HG02870 (cell line): ENCODE measurements at regions not wholly inside any gene's neighbourhood (a gene's known extent, or its start where the extent isn't known, plus 50 kb on each side); places are given as distances from the start of the nearest gene placed in this dataset.
A peak's percentile ranks its signal among the peaks of the same experiment; 100 is the strongest.

ENCODE experiments used
- ATAC-seq: cut with Tn5 transposase; IDR thresholded peaks from one replicate; pipeline ENCODE4 v1.9.1; 2021; ENCODE audit warnings: mild to moderate bottlenecking, moderate library complexity; ENCODE audit not compliant: unreplicated experiment

DNA sequence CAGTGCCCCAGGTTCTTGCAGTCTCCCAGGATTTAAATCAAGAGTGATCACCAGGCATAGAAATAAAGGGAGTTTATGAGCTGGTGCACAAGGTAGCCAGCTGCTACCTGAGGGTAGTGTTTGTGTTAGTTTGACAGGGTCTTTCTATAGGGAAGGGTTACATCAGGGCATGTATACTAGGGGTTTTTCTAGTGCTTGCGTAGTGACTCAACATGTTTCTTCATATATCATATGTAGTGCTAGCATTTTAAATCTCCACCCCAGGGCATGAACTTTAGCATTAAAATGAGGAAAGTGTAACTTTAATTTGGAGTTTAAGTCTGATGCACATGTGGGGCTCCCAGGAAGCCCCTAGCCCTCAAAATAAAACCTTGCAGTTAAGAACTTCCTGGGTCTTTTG lies 86.5 kb upstream of the TNR start:
- no peak for ATAC-seq

DNA sequence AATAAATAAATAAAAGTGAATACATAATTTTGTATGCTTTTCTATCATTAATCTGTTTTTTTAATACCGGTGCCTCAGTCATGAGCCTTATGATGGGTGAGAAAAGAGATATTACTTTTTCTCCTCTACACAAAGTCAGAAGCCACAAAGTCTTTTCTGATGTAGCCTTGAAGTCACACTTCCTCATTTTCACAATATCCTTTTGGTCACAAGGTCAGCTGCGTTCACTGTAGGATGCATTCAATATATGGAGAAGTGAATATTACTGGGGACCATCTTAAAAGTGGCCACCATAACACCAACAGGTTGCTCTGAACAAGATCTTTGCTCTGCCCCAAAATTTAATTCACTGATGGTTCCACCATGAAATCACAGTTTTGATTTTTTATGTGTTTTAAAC lies 83.3 kb upstream of the TNR start:
- peak; percentile 63 for ATAC-seq

- no peak for ATAC-seq
Measured at GRCh38 chr1:175824079-175824478, 80.7 kb upstream of the TNR start.

DNA sequence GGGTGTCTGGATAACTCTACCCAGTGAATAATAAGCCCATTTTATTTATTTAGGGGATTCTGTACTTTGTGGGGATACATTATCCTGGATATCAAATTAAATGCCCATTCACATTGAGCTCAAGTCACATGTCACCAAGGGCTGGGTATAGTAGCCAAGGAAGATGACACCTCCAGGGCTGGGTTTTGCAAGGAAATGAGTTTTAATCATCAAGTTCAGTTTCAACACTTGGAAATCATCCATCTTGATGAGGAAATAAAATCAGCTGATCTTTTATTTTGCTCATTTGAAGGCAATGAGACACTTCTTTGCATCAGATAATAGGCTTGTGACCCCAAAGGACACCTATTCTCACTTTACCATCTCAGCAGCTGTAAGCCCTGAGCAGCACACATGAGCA lies 80.0 kb upstream of the TNR start:
- no peak for ATAC-seq

GRCh38 chr1:175822580-175822979 lies 79.2 kb upstream of the TNR start:
- no peak for ATAC-seq

GRCh38 chr1:175820456-175821025 lies 77.1 kb upstream of the TNR start:
- ATAC-seq: no peak

- ATAC-seq: no peak
Measured at GRCh38 chr1:175818929-175819328, 75.5 kb upstream of the TNR start.

- ATAC-seq: no peak
Measured at GRCh38 chr1:175817445-175817844, 74.0 kb upstream of the TNR start.

DNA sequence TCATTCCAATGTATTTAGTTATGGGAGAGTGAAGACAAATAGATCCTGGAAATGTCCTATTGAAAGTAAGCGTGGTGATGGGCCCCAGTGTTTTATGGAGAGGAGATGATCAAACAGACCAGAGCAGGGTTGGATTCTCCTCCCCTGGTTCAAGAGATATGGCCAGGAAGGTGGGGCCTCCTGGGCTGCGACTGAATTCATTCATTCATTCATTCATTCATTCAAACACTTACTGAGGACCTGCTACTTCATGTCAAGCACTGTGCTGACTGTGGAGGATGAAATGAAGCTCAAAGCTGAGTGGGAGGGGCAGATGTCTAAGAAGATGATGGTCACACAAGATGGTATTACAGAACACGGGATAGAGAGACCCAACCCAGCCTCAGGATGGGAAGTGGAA lies 71.5 kb upstream of the TNR start:
- ATAC-seq: no peak

- no peak for ATAC-seq
Measured at GRCh38 chr1:175812936-175813335, 69.5 kb upstream of the TNR start.

GRCh38 chr1:175810305-175810704 lies 66.9 kb upstream of the TNR start:
- ATAC-seq: no peak

DNA sequence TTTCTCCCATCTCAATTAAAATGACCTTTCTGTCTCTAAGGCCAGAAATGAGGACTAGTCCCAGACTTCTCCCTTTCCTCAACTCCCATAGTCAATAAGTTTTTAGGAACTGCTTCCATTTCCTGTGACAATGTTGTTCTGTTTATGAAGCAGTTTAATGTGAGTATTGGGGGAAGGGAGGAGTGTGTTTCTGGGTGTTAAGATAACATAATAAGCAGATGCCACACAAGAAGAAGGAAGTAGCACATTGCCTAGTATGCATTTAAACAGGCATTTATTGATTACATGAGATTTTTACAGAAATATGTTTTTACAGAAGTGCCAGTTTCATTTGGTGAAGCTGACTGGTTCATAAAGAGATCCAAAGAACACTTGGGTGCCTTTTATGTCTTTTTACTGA lies 65.6 kb upstream of the TNR start:
- ATAC-seq: no peak

DNA sequence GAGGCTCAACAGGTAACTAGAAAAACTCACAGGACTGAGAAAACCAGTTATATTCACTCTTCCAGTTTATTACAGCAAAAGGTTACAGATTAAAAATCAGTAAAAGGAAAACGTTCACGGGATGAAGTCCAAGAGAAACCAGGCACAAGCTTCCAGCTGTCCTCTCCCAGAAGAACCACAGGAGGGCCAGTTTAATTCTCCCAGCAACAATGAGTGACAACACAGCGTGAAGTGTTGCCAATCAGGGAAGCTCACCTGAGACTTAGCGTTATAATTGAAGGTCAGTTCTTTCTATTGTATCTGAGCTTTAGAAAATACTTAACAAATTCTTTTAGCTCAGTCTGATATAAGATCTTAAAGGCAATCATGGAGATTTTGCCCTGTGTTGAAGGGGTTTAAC lies 65.2 kb upstream of the TNR start:
- ATAC-seq: no peak

DNA sequence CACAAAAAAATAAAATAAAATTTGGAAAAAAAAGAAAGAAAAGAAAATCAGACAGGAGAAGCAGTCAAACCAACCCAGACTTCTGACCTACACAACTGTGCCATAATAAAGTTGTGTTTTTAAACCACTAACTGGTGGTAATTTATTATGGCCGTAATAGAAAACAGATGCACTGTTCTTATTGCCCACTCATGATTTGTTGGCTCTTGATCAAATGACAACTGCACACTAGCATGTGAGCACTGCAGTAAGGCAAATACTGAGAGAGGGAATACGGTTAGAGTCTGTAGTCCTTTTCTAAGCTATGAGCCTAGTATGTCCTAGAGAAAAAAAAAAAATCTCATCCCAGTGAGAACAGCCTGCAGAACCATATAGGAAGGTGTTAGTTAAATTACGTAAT lies 61.2 kb upstream of the TNR start:
- ATAC-seq: no peak

- ATAC-seq: no peak
Measured at GRCh38 chr1:175803413-175803812, 60.0 kb upstream of the TNR start.

DNA sequence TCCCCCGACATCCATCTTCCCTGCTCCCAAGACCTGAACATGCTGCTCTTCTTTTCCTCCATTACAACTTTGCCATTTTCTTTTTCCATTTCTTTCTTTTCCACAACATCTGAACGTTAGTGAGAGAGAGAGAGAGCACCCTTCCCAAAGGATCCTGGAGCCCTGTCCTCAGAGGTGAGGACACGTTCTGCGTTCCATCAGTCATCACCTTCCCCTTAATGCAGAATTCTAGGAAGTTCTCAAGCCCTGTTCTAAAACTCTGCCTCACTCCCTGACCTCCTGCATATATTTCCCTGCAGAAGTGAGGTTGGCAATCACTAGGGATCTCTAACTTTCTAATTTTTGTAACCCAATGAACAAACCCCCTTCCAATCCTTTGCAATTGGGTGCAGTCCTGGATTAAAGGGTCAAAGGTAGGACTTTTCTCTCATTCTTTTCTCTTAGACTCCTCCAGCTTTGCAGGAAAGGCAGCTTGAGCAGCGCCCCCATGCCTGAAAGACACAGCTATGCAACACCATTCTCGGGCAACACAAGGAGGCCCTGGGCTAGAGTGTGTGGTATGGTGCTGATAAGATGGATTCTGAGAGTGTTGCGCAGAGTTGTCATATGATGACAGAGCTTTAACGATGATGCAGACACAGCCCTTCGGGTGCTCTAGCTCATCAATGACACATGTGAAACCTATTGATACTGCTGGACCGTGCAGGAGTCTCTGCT lies 59.2 kb upstream of the TNR start:
- ATAC-seq: no peak

DNA sequence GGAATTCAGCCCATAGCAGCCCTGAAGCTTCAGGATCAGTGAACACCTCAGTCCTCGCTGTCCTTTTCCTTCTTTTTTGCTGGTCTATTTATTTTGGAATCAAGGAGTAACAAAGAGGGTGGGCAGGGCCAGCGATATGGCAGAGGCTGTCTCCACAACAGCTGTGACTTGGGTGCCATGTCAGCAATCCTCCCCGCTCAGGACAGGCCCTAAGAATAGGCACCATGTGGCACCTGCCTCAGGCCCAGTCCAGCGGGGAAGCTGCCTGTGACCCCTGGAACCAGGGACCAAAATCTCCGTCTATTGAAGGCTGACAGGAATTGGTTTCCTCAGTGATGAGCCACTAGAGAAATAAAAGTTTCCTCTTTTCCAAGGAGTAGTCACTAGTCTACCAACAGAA lies 58.6 kb upstream of the TNR start:
- ATAC-seq: no peak

- no peak for ATAC-seq
Measured at GRCh38 chr1:175797576-175797975, 54.2 kb upstream of the TNR start.

- ATAC-seq: no peak
Measured at GRCh38 chr1:175794586-175794985, 51.2 kb upstream of the TNR start.

DNA sequence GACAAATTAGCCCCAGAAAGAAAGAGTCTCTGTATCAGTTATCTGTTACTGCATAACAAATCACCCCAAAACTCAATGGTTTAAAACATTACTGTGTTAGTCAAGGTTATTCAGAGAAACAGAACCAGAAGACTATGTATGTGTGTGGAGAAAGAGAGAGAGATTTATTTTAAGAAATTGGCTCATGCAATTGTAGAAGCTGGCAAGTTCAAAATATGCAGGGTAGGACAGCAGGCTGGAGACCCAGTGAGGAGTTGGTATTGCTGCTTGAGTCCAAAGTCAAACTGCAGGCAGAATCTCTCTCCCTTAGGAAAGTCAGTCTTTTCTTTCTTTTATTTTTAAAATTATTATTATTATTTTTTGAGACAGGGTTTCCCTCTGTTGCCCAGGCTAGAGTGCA lies 50.2 kb upstream of the TNR start:
- no peak for ATAC-seq
